ENCODE measurements at regions not wholly inside any gene's neighbourhood (a gene's known extent, or its start where the extent isn't known, plus 50 kb on each side); places are given as distances from the start of the nearest gene placed in this dataset.

DNA sequence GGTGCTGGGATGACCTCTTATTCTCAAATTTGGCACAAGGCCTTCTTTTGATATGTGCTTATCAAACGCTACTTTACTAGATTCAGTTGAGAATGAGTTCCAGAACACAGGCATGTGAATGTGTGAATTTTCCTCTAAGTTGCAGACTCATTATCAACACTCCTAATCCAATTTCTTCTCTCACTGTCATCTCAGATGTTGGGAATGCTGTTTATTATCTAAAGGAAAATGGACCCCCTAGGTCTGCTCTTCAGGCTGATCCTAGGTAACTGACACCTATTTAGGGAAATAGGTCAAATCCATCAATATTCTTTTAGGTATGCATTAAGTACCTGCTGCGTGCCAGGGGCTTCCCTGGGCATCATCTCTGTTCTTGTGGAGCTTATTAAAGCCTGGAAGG, 215.0 kb upstream of the NOX3 start:
- Histone ChIP-seq H3K27me3 (ENCODE audit: control insufficient read depth, insufficient read depth, low read length) (no peaks in the 10 kb centered on the region; the same call in 1 of the 2 replicates), H3K36me3 (ENCODE audit: control insufficient read depth, insufficient read depth, low read length) (no peaks in the 10 kb centered on the region), H3K4me1 (ENCODE audit: control insufficient read depth, insufficient read depth, low read length) (no peaks in the 10 kb centered on the region), H3K4me3 (ENCODE audit: low read length) (no peak overlapping the region), H3K9me3 (ENCODE audit: control insufficient read depth, insufficient read depth, low read length) (no peaks in the 10 kb centered on the region), H3K27ac (ENCODE audit: low read length) (no peak overlapping the region)
- DNase-seq (ENCODE audit: low read depth, low spot score): no peak
- WGBS (ENCODE audit: insufficient coverage, insufficient read length): no CpG with 5 or more reads among the region's 2 CpGs

GRCh38 chr6:155660251-155660977, 204.8 kb upstream of the NOX3 start:
- no peak overlapping the region for H3K4me3 ChIP-seq (ENCODE audit: low read length)
- no peaks in the 10 kb centered on the region for H3K9me3 ChIP-seq (ENCODE audit: control insufficient read depth, insufficient read depth, low read length)
- no peak overlapping the region for H3K27ac ChIP-seq (ENCODE audit: low read length)
- no peaks in the 10 kb centered on the region for H3K27me3 ChIP-seq (ENCODE audit: control insufficient read depth, insufficient read depth, low read length)
- no peaks in the 10 kb centered on the region for H3K4me1 ChIP-seq (ENCODE audit: control insufficient read depth, insufficient read depth, low read length)
- WGBS (ENCODE audit: insufficient coverage, insufficient read length): no CpG with 5 or more reads among the region's 6 CpGs
- no peaks in the 10 kb centered on the region for H3K36me3 ChIP-seq (ENCODE audit: control insufficient read depth, insufficient read depth, low read length)
- DNase-seq (ENCODE audit: low read depth, low spot score): no peak

GRCh38 chr6:155656024-155656423, 200.4 kb upstream of the NOX3 start:
- Histone ChIP-seq H3K9me3 (ENCODE audit: control insufficient read depth, insufficient read depth, low read length) (no peaks in the 10 kb centered on the region), H3K27ac (ENCODE audit: low read length) (no peak overlapping the region), H3K27me3 (ENCODE audit: control insufficient read depth, insufficient read depth, low read length) (no peaks in the 10 kb centered on the region), H3K36me3 (ENCODE audit: control insufficient read depth, insufficient read depth, low read length) (no peaks in the 10 kb centered on the region), H3K4me3 (ENCODE audit: low read length) (no peak overlapping the region), H3K4me1 (ENCODE audit: control insufficient read depth, insufficient read depth, low read length) (no peaks in the 10 kb centered on the region)
- WGBS (ENCODE audit: insufficient coverage, insufficient read length): no CpG with 5 or more reads among the region's 3 CpGs
- DNase-seq (ENCODE audit: low read depth, low spot score): no peak

GRCh38 chr6:155654474-155654873, 198.8 kb upstream of the NOX3 start:
- Histone ChIP-seq H3K4me1 (ENCODE audit: control insufficient read depth, insufficient read depth, low read length) (no peaks in the 10 kb centered on the region), H3K9me3 (ENCODE audit: control insufficient read depth, insufficient read depth, low read length) (no peaks in the 10 kb centered on the region), H3K4me3 (ENCODE audit: low read length) (no peak overlapping the region), H3K36me3 (ENCODE audit: control insufficient read depth, insufficient read depth, low read length) (no peaks in the 10 kb centered on the region), H3K27ac (ENCODE audit: low read length) (no peak overlapping the region), H3K27me3 (ENCODE audit: control insufficient read depth, insufficient read depth, low read length) (no peaks in the 10 kb centered on the region)
- DNase-seq (ENCODE audit: low read depth, low spot score): no peak

DNA sequence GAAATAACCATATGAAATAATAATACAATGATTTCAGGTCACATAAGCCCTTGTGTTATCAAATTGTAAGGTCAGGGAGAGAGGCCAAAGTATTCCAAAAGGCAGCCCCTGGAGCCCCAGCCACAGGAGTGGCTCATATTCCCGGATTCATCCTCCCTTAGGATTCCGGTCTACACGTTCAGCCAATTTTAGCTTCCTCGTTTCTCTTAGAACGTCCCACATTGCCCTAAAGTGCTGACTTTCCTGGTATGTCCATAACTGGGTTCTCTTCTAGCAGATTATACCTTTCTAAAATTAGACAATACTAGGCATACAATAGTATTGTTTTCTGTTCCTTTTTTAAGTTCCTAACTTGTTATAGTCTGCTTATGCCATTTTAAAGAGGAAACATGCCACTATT, 192.7 kb upstream of the NOX3 start:
- H3K4me1 ChIP-seq (ENCODE audit: control insufficient read depth, insufficient read depth, low read length): peaks cover 2% of the 10 kb centered on the region; the same call in 1 of the 2 replicates
- H3K27ac ChIP-seq (ENCODE audit: low read length): no peak overlapping the region
- H3K9me3 ChIP-seq (ENCODE audit: control insufficient read depth, insufficient read depth, low read length): no peaks in the 10 kb centered on the region
- no peak for DNase-seq (ENCODE audit: low read depth, low spot score)
- WGBS (ENCODE audit: insufficient coverage, insufficient read length): no CpG with 5 or more reads among the region's 5 CpGs
- no peaks in the 10 kb centered on the region for H3K36me3 ChIP-seq (ENCODE audit: control insufficient read depth, insufficient read depth, low read length)
- no peak overlapping the region for H3K4me3 ChIP-seq (ENCODE audit: low read length)
- no peaks in the 10 kb centered on the region for H3K27me3 ChIP-seq (ENCODE audit: control insufficient read depth, insufficient read depth, low read length)

GRCh38 chr6:155647354-155647753, 191.7 kb upstream of the NOX3 start:
- Histone ChIP-seq H3K4me1 (ENCODE audit: control insufficient read depth, insufficient read depth, low read length) (peaks cover 2% of the 10 kb centered on the region; the same call in 1 of the 2 replicates), H3K27me3 (ENCODE audit: control insufficient read depth, insufficient read depth, low read length) (no peaks in the 10 kb centered on the region), H3K9me3 (ENCODE audit: control insufficient read depth, insufficient read depth, low read length) (no peaks in the 10 kb centered on the region), H3K27ac (ENCODE audit: low read length) (no peak overlapping the region), H3K36me3 (ENCODE audit: control insufficient read depth, insufficient read depth, low read length) (no peaks in the 10 kb centered on the region), H3K4me3 (ENCODE audit: low read length) (no peak overlapping the region)
- no peak for DNase-seq (ENCODE audit: low read depth, low spot score)

- Histone ChIP-seq H3K27ac (ENCODE audit: low read length) (no peak overlapping the region), H3K9me3 (ENCODE audit: control insufficient read depth, insufficient read depth, low read length) (no peaks in the 10 kb centered on the region), H3K36me3 (ENCODE audit: control insufficient read depth, insufficient read depth, low read length) (no peaks in the 10 kb centered on the region), H3K4me3 (ENCODE audit: low read length) (no peak overlapping the region), H3K4me1 (ENCODE audit: control insufficient read depth, insufficient read depth, low read length) (peaks cover 2% of the 10 kb centered on the region; the same call in 1 of the 2 replicates), H3K27me3 (ENCODE audit: control insufficient read depth, insufficient read depth, low read length) (no peaks in the 10 kb centered on the region)
- DNase-seq (ENCODE audit: low read depth, low spot score): no peak
- no CpG with 5 or more reads among the region's 5 CpGs for WGBS (ENCODE audit: insufficient coverage, insufficient read length)
These were observed 190.8 kb upstream of the NOX3 start for GRCh38 chr6:155646443-155646842.

- WGBS (ENCODE audit: insufficient coverage, insufficient read length): no CpG with 5 or more reads among the region's 2 CpGs
- Histone ChIP-seq H3K36me3 (ENCODE audit: control insufficient read depth, insufficient read depth, low read length) (no peaks in the 10 kb centered on the region), H3K9me3 (ENCODE audit: control insufficient read depth, insufficient read depth, low read length) (no peaks in the 10 kb centered on the region), H3K27me3 (ENCODE audit: control insufficient read depth, insufficient read depth, low read length) (no peaks in the 10 kb centered on the region), H3K27ac (ENCODE audit: low read length) (no peak overlapping the region), H3K4me1 (ENCODE audit: control insufficient read depth, insufficient read depth, low read length) (peaks cover 2% of the 10 kb centered on the region; the same call in 1 of the 2 replicates), H3K4me3 (ENCODE audit: low read length) (no peak overlapping the region)
- no peak for DNase-seq (ENCODE audit: low read depth, low spot score)
These were observed 189.7 kb upstream of the NOX3 start for GRCh38 chr6:155645325-155645724.

- H3K36me3 ChIP-seq (ENCODE audit: control insufficient read depth, insufficient read depth, low read length): no peaks in the 10 kb centered on the region
- no peak for DNase-seq (ENCODE audit: low read depth, low spot score)
- no peaks in the 10 kb centered on the region for H3K9me3 ChIP-seq (ENCODE audit: control insufficient read depth, insufficient read depth, low read length)
- H3K4me1 ChIP-seq (ENCODE audit: control insufficient read depth, insufficient read depth, low read length): no peaks in the 10 kb centered on the region
- H3K27ac ChIP-seq (ENCODE audit: low read length): no peak overlapping the region
- H3K4me3 ChIP-seq (ENCODE audit: low read length): no peak overlapping the region
- no peaks in the 10 kb centered on the region for H3K27me3 ChIP-seq (ENCODE audit: control insufficient read depth, insufficient read depth, low read length)
- WGBS (ENCODE audit: insufficient coverage, insufficient read length): no CpG with 5 or more reads among the region's 1 CpG
These were observed 186.0 kb upstream of the NOX3 start for GRCh38 chr6:155641603-155642002.

- no peak overlapping the region for H3K27ac ChIP-seq (ENCODE audit: low read length)
- no CpG with 5 or more reads among the region's 1 CpG for WGBS (ENCODE audit: insufficient coverage, insufficient read length)
- no peaks in the 10 kb centered on the region for H3K9me3 ChIP-seq (ENCODE audit: control insufficient read depth, insufficient read depth, low read length)
- DNase-seq (ENCODE audit: low read depth, low spot score): no peak
- H3K4me1 ChIP-seq (ENCODE audit: control insufficient read depth, insufficient read depth, low read length): no peaks in the 10 kb centered on the region
- no peak overlapping the region for H3K4me3 ChIP-seq (ENCODE audit: low read length)
- H3K36me3 ChIP-seq (ENCODE audit: control insufficient read depth, insufficient read depth, low read length): no peaks in the 10 kb centered on the region
- H3K27me3 ChIP-seq (ENCODE audit: control insufficient read depth, insufficient read depth, low read length): no peaks in the 10 kb centered on the region
These were observed 182.6 kb upstream of the NOX3 start for GRCh38 chr6:155638200-155638599.

- Histone ChIP-seq H3K4me3 (ENCODE audit: low read length) (no peak overlapping the region), H3K4me1 (ENCODE audit: control insufficient read depth, insufficient read depth, low read length) (no peaks in the 10 kb centered on the region), H3K36me3 (ENCODE audit: control insufficient read depth, insufficient read depth, low read length) (no peaks in the 10 kb centered on the region), H3K9me3 (ENCODE audit: control insufficient read depth, insufficient read depth, low read length) (no peaks in the 10 kb centered on the region), H3K27me3 (ENCODE audit: control insufficient read depth, insufficient read depth, low read length) (no peaks in the 10 kb centered on the region), H3K27ac (ENCODE audit: low read length) (no peak overlapping the region)
- no peak for DNase-seq (ENCODE audit: low read depth, low spot score)
- WGBS (ENCODE audit: insufficient coverage, insufficient read length): no CpG with 5 or more reads among the region's 3 CpGs
These were observed 179.8 kb upstream of the NOX3 start for GRCh38 chr6:155635416-155635815.
